ENCODE measurements at regions not wholly inside any gene's neighbourhood (a gene's known extent, or its start where the extent isn't known, plus 50 kb on each side); places are given as distances from the start of the nearest gene placed in this dataset.
"Not testable (repeated sequence)": the region's sequence is repeated elsewhere in the genome, so short reads cannot be mapped to it uniquely, and the experiment has no call there.

DNA sequence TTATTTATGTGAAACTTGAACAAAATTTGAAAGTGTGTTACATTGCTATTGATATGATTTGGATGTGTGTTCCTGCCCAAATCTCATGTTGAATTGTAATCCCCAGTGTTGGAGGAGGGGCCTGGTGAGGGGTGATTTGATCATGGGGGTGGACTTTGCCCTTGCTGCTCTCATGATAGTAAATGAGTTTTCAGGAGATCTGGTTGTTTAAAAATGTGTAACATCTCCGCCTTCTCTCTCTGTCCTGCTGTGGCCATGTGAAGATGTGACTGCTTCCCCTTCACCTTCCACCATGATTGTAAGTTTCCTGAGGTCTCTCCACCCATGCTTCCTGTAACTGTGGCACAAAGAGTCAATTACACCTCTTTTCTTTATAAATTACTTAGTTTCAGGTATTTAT, 1731.0 kb downstream of the SLITRK5 start:
- H3K4me1 Mint-ChIP-seq (ENCODE audit: unreplicated experiment) = peaks cover 4% of the 10 kb centered on the region
- no peaks in the 10 kb centered on the region for H3K36me3 Mint-ChIP-seq
- no peaks in the 10 kb centered on the region for H3K27me3 Mint-ChIP-seq
- TF ChIP-seq, protein P1, sequence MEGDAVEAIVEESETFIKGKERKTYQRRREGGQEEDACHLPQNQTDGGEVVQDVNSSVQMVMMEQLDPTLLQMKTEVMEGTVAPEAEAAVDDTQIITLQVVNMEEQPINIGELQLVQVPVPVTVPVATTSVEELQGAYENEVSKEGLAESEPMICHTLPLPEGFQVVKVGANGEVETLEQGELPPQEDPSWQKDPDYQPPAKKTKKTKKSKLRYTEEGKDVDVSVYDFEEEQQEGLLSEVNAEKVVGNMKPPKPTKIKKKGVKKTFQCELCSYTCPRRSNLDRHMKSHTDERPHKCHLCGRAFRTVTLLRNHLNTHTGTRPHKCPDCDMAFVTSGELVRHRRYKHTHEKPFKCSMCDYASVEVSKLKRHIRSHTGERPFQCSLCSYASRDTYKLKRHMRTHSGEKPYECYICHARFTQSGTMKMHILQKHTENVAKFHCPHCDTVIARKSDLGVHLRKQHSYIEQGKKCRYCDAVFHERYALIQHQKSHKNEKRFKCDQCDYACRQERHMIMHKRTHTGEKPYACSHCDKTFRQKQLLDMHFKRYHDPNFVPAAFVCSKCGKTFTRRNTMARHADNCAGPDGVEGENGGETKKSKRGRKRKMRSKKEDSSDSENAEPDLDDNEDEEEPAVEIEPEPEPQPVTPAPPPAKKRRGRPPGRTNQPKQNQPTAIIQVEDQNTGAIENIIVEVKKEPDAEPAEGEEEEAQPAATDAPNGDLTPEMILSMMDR (conservative IDR thresholded peaks at IDR 0.05) = no peak
- H3K9me3 Mint-ChIP-seq = peaks cover 7% of the 10 kb centered on the region
- no peak overlapping the region for H3K27ac Mint-ChIP-seq
- DNase-seq (ENCODE audit: extremely low spot score, unreplicated experiment) = no peak
- H3K4me3 Mint-ChIP-seq = no peak overlapping the region

DNA sequence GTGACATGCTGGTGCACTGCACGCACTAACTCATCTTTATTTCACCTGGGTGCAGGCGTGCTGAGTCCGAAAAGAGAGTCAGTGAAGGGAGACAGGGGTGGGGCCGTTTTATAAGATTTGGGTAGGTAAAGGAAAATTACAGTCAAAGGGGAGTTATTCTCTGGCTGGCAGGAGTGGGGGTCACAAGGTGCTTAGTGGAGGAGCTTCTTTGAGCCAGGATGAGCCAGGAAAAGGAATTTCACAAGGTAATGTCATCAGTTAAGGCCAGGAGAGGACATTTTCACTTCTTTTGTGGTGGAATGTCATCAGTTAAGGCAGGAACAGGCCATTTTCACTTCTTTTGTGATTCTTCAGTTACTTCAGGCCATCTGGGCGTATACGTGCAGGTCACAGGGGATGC, 1734.9 kb downstream of the SLITRK5 start:
- not testable (repeated sequence) for H3K27me3 Mint-ChIP-seq

GRCh38 chr13:89407357-89407756, 1736.2 kb downstream of the SLITRK5 start:
- Mint-ChIP-seq H3K4me1 (ENCODE audit: unreplicated experiment) (peaks cover 4% of the 10 kb centered on the region), H3K4me3 (no peak overlapping the region), H3K36me3 (no peaks in the 10 kb centered on the region), H3K27me3 (no peaks in the 10 kb centered on the region), H3K27ac (no peak overlapping the region), H3K9me3 (peaks cover 1% of the 10 kb centered on the region)
- TF ChIP-seq, protein P1 (conservative IDR thresholded peaks at IDR 0.05) = no peak
- DNase-seq (ENCODE audit: extremely low spot score, unreplicated experiment) = no peak

More for the DNA sequence above, 1734.9 kb downstream of the SLITRK5 start:
- H3K4me1 Mint-ChIP-seq (ENCODE audit: unreplicated experiment); H3K36me3 Mint-ChIP-seq; H3K9me3 Mint-ChIP-seq; H3K27ac Mint-ChIP-seq; DNase-seq (ENCODE audit: extremely low spot score, unreplicated experiment); H3K4me3 Mint-ChIP-seq: not testable (repeated sequence)

GRCh38 chr13:89432997-89433396, 1761.8 kb downstream of the SLITRK5 start:
- Mint-ChIP-seq H3K4me3 (peak overlapping the region; percentile 5), H3K27me3 (no peaks in the 10 kb centered on the region), H3K9me3 (no peaks in the 10 kb centered on the region), H3K4me1 (ENCODE audit: unreplicated experiment) (peaks cover 6% of the 10 kb centered on the region), H3K27ac (no peak overlapping the region), H3K36me3 (no peaks in the 10 kb centered on the region)
- TF ChIP-seq, protein P1 (conservative IDR thresholded peaks at IDR 0.05) = no peak
- no peak for DNase-seq (ENCODE audit: extremely low spot score, unreplicated experiment)

- H3K4me1 Mint-ChIP-seq (ENCODE audit: unreplicated experiment); H3K36me3 Mint-ChIP-seq; DNase-seq (ENCODE audit: extremely low spot score, unreplicated experiment); H3K27ac Mint-ChIP-seq; H3K4me3 Mint-ChIP-seq; H3K9me3 Mint-ChIP-seq; H3K27me3 Mint-ChIP-seq: not testable (repeated sequence)
Observed at GRCh38 chr13:89434624-89435023, 1763.5 kb downstream of the SLITRK5 start.

GRCh38 chr13:89454681-89455080, 1783.5 kb downstream of the SLITRK5 start:
- H3K36me3 Mint-ChIP-seq = no peaks in the 10 kb centered on the region
- TF ChIP-seq, protein P1 (conservative IDR thresholded peaks at IDR 0.05) = no peak
- H3K27me3 Mint-ChIP-seq = no peaks in the 10 kb centered on the region
- DNase-seq (ENCODE audit: extremely low spot score, unreplicated experiment) = no peak
- H3K4me1 Mint-ChIP-seq (ENCODE audit: unreplicated experiment) = peaks cover 5% of the 10 kb centered on the region
- H3K4me3 Mint-ChIP-seq = no peak overlapping the region
- H3K27ac Mint-ChIP-seq = no peak overlapping the region
- H3K9me3 Mint-ChIP-seq = no peaks in the 10 kb centered on the region

DNA sequence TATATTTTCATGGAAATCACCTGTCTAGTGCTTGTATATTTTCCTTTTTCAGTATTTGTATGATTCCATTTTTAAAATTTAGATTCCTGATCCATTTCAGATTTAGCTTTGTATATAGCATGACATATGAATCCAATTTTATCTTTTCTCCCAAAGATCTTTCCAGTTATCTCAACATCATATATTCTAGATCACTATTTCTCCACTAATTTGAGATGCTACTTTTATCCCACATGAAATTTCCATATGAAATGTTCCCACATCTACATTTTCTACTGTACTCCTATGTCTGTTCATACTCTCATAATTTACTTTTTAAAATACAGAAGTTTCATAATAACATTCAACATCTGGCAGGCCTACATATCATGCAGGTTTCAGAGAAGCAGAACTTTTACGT, 1784.1 kb downstream of the SLITRK5 start:
- H3K27me3 Mint-ChIP-seq = no peaks in the 10 kb centered on the region
- no peak for DNase-seq (ENCODE audit: extremely low spot score, unreplicated experiment)
- H3K36me3 Mint-ChIP-seq = no peaks in the 10 kb centered on the region
- no peak overlapping the region for H3K27ac Mint-ChIP-seq
- no peak overlapping the region for H3K4me3 Mint-ChIP-seq
- TF ChIP-seq, protein P1 (conservative IDR thresholded peaks at IDR 0.05) = no peak
- no peaks in the 10 kb centered on the region for H3K9me3 Mint-ChIP-seq
- peaks cover 5% of the 10 kb centered on the region for H3K4me1 Mint-ChIP-seq (ENCODE audit: unreplicated experiment)

Data from type B pancreatic cell (in vitro differentiated cells).